ENCODE measurements at regions not wholly inside any gene's neighbourhood (a gene's known extent, or its start where the extent isn't known, plus 50 kb on each side); places are given as distances from the start of the nearest gene placed in this dataset.

DNA sequence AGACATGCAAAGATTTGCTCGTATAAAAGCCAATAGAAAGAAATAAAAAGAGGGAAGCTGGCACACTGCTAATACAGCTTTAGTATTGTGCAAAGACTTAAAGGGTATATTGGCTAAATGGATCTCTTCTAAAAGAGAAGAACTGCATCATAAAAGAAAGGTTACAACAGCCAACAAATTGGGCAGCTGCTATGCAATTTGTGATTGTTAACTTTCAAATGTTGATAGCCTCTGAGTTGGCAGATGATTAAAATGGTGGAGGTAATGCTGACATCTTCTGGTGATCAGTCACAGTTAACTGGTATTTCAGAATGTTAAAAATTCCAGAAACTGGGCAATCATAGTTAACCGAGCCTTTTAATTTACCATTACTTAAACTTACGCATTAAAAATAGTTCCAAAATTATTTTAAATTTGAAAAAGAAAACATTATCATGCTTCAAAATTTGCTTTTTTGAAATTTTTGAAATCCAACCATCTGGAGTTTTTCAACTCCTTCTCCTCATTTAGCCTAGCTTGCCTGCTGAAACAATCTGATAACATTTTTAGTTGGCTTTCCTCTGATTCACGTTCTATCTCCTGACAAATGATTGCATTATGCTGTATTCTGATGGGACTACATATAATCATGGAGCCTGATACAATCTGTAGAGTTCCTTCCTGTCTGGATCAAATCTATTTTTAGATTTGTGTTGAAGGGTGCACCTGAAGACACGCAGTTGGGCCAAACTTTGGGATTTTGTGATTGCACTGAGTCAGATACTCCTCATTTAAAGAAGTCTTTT, 144.0 kb upstream of the PDZRN3 start:
- no peaks in the 10 kb centered on the region for H3K27me3 Mint-ChIP-seq (ENCODE audit: low read depth)
- no peaks in the 10 kb centered on the region for H3K36me3 Mint-ChIP-seq (ENCODE audit: low read depth)
- no peak overlapping the region for H3K4me3 Mint-ChIP-seq
- TF ChIP-seq, protein P1, sequence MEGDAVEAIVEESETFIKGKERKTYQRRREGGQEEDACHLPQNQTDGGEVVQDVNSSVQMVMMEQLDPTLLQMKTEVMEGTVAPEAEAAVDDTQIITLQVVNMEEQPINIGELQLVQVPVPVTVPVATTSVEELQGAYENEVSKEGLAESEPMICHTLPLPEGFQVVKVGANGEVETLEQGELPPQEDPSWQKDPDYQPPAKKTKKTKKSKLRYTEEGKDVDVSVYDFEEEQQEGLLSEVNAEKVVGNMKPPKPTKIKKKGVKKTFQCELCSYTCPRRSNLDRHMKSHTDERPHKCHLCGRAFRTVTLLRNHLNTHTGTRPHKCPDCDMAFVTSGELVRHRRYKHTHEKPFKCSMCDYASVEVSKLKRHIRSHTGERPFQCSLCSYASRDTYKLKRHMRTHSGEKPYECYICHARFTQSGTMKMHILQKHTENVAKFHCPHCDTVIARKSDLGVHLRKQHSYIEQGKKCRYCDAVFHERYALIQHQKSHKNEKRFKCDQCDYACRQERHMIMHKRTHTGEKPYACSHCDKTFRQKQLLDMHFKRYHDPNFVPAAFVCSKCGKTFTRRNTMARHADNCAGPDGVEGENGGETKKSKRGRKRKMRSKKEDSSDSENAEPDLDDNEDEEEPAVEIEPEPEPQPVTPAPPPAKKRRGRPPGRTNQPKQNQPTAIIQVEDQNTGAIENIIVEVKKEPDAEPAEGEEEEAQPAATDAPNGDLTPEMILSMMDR (conservative IDR thresholded peaks at IDR 0.05) = no peak
- H3K4me1 Mint-ChIP-seq = peaks cover 16% of the 10 kb centered on the region
- peaks cover 8% of the 10 kb centered on the region for H3K9me3 Mint-ChIP-seq
- no peak for DNase-seq (ENCODE audit: low read depth, low spot score)
- no peak overlapping the region for H3K27ac Mint-ChIP-seq (ENCODE audit: unreplicated experiment)

DNA sequence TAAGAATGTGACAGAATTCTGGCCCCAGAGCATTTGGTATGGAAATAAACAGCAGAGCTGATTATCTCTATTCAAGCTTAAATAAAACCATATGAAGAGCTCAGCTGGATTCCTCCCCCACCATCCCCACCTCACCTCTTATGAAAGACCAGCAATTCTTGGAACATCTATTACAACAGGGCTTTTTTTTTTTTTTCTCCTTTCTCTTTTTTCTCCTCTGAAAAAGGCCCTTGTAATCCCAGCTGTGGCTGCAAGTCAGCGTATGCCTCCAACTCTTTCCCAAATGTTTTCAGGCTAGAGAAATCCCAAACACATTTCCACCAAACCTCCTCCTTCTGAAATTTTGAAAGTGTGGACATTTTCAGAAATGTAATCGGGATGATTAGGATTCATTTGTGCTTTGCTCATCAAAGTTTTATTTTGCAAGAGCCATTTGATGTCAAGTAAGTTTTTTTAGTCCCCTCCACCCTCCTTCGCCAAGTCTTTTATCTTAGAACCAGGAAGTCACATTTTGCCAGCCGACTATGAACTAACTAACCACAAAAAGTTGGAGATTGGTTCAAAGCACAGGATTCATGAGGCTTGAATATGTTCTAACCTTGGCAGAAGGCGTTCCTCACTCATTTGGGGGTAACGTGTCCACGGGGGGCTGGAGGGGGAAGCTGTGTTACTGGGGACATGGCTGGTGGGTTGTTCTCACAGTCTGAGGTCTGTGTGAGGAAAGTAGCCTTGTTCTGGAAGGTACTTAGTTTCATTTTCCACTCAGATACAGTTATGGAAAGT, 142.0 kb upstream of the PDZRN3 start:
- DNase-seq (ENCODE audit: low read depth, low spot score) = no peak
- Mint-ChIP-seq H3K4me1 (peaks cover 16% of the 10 kb centered on the region), H3K9me3 (peaks cover 5% of the 10 kb centered on the region), H3K27me3 (ENCODE audit: low read depth) (no peaks in the 10 kb centered on the region), H3K36me3 (ENCODE audit: low read depth) (no peaks in the 10 kb centered on the region), H3K4me3 (no peak overlapping the region), H3K27ac (ENCODE audit: unreplicated experiment) (peak overlapping the region; percentile 52)
- TF ChIP-seq, protein P1 (conservative IDR thresholded peaks at IDR 0.05) = no peak

DNA sequence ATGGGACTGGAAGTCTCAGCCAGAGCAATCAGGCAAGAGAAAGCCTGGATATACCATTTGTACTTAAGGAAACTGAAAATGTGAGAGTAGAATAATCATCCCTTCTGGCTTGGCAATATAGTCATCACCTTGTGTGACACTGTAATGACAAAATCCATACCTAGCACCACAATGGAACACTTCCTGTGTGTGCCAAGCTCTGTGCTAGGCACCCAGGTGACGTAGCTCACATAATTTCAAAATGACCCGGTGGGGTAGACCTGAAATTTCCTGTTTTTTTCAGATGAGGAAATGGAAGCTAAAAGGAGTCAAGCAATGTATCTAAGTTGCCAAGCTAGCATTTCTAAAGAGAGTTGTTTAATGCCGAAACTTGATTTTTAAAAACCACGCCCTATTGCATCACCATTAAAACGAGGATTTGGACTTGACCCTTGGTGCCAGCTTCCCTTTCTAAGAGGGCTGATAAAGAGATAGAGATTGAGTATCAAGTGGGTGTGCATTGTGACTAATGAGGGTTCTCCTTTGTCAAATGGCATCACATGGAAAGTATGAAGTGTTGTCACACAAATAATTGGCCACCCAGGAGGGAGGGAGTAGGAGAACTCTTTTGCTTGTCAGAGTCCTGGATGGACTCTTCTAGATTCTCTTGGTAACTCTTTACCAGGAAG, 141.3 kb upstream of the PDZRN3 start:
- Mint-ChIP-seq H3K9me3 (peaks cover 5% of the 10 kb centered on the region), H3K36me3 (ENCODE audit: low read depth) (no peaks in the 10 kb centered on the region), H3K27me3 (ENCODE audit: low read depth) (no peaks in the 10 kb centered on the region), H3K4me1 (peaks cover 16% of the 10 kb centered on the region), H3K4me3 (no peak overlapping the region), H3K27ac (ENCODE audit: unreplicated experiment) (no peak overlapping the region)
- TF ChIP-seq, protein P1 (conservative IDR thresholded peaks at IDR 0.05) = no peak
- DNase-seq (ENCODE audit: low read depth, low spot score) = no peak

DNA sequence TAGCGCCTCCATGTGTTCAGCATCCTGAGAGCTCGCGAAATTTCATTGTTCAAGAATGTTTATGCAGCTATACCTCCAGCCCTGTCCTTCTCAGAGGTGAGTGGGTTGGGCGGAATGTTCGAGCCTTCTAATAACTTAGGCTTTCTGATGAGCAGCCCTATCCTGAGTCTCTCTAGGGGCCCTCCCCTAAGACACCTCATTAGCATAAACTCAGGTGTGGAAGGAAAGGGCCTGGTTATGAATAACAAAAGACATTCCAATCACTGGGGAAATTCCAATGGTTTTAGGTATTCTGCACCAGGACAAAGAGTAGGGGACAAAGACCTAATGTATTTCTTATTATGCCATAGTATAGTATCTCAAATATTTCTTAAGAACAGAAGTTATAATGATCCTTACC, 138.1 kb upstream of the PDZRN3 start:
- H3K9me3 Mint-ChIP-seq = peaks cover 3% of the 10 kb centered on the region
- TF ChIP-seq, protein P1 (conservative IDR thresholded peaks at IDR 0.05) = no peak
- no peak for DNase-seq (ENCODE audit: low read depth, low spot score)
- no peaks in the 10 kb centered on the region for H3K27me3 Mint-ChIP-seq (ENCODE audit: low read depth)
- no peaks in the 10 kb centered on the region for H3K36me3 Mint-ChIP-seq (ENCODE audit: low read depth)
- H3K4me1 Mint-ChIP-seq = peaks cover 16% of the 10 kb centered on the region
- no peak overlapping the region for H3K27ac Mint-ChIP-seq (ENCODE audit: unreplicated experiment)
- no peak overlapping the region for H3K4me3 Mint-ChIP-seq

DNA sequence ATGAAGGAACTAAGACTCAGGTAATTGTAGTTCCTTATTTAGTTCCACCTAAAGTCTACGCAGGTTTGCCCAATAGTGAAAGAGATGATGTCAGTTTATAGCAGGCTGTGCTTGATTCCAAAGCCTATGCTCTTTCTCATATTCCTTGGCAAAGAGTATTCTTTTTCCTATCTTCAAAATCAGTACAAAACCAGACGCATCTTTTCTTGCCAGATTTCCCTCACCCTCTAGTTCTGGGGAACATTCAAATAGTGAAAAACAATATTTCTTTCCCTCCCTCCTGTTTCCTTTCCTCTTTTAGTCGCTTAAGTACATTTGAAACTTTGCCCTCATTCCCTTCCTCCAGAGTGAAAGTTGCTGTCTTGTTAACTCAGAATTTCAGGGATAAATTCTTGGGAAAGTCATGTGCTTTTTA, 134.6 kb upstream of the PDZRN3 start:
- no peaks in the 10 kb centered on the region for H3K9me3 Mint-ChIP-seq
- H3K27ac Mint-ChIP-seq (ENCODE audit: unreplicated experiment) = no peak overlapping the region
- TF ChIP-seq, protein P1 (conservative IDR thresholded peaks at IDR 0.05) = no peak
- H3K4me1 Mint-ChIP-seq = no peaks in the 10 kb centered on the region
- no peak overlapping the region for H3K4me3 Mint-ChIP-seq
- no peaks in the 10 kb centered on the region for H3K36me3 Mint-ChIP-seq (ENCODE audit: low read depth)
- H3K27me3 Mint-ChIP-seq (ENCODE audit: low read depth) = no peaks in the 10 kb centered on the region
- no peak for DNase-seq (ENCODE audit: low read depth, low spot score)
